NCI-H510A (cell line): ENCODE measurements at regions not wholly inside any gene's neighbourhood (a gene's known extent, or its start where the extent isn't known, plus 50 kb on each side); places are given as distances from the start of the nearest gene placed in this dataset.
"Not testable (repeated sequence)": the region's sequence is repeated elsewhere in the genome, so short reads cannot be mapped to it uniquely, and the experiment has no call there.

Experiments
- DNase-seq: peaks from one replicate; lab custom pipeline; 2025; lab: John Stamatoyannopoulos, UW

DNA sequence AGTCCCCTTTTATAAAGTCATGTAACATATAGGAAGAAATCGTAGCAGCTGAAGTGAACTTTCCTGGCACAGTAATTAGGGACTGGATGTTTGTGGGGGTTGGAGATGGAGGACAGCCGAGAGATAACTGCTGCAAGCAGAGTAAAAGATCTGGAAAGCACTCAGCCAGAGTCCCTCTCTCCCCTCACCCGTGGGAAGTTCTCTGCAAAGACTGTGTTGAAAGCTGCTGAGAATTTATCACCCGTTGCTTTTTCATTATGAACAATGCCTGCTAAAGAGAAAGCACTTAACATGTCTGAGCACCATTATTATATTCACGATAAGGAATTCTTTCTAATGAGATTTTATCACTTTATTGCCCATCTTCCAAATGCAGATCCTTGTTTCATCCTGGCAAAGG, 248.8 kb downstream of the SHOX2 start:
- DNase-seq, result no peak

DNA sequence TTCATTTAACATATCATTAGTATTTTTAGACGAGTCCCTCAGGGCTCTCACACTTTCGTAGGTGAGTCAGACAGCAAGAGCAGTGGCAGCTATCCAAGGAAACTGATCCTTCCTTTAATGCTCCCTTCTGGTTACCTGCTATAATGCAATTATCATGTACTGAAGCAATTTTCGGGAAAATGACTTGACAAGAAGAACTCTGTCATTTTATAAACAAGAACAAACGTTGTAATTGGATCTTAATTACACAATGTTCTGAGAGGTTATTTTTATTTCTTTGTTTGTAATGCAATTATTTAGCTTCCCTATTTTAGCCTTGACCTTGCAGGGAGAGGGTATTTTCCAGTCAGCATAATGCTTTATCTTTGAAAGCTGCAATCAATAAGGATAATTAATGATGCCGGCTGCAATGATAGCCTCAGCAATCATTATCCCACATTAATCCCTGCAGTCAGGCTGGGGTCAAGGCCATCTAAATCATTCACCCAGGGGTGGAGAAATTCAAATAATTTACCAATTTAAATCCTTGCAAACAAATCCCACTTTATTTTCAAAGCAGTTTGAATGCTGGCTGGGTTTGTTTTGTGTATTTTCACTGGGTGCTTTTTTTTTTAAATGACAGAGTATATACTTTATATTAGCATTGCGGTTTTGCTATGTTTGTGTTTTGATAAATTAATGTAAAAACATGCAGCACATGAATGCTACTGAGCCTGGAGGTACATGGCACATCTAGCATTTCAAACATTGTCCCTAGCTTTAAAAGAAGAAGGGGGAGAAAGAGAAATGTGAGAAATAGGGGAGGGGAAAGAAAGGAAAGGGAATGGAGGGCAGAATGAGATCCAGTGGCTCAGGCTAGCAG, 249.9 kb downstream of the SHOX2 start:
- no peak for DNase-seq

DNA sequence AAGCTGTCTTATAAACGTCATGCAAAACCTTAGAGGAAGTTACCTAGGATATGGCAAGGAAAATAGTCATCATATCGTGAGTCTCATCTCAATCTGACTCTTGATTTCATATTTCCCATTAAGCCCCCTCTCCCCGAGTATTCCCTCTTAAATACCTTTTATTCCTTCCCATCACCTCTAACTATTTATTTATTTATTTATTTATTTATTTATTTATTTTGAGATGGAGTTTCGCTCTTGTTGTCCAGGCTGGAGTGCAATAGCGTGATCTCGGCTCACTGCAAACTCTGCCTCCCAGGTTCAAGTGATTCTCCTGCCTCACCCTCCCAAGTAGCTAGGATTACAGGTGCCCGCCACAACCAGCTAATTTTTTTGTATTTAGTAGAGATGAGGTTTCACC, 260.4 kb downstream of the SHOX2 start:
- DNase-seq, result not testable (repeated sequence)

DNA sequence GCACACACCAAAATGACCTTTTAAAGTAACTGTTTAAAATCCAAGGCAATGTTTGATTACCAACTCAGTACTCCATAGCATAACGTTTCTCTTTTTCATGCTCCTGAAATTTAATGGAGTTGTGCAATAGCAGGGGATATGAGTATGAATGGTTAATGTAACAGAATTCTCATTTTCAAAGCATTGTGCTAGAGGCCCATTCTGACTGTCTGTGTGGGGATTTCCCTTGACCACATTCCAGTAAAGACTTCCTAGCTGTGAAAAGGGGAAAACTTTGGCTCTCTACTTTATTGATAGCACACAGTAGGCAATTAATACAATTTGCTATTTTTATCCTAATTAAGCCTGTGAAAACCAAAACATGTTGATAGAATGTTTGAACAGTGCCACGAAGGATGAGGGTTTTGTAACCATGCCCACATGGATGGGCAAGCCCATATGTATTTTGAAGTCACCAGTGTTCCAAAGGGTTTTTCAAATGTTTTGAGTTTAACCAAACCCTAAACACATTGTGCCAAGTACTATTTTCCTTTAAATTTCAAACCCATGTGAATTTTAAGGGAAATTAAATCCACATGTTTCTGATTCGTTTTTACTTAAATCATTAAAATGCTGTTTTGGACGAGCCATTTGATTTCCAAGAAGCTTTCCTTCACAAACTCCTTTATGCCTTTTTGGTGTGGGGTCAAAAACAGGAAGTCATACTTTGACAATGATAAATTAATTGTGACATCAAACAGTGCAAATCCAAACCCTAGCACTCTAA, 261.2 kb downstream of the SHOX2 start:
- DNase-seq, result no peak

DNA sequence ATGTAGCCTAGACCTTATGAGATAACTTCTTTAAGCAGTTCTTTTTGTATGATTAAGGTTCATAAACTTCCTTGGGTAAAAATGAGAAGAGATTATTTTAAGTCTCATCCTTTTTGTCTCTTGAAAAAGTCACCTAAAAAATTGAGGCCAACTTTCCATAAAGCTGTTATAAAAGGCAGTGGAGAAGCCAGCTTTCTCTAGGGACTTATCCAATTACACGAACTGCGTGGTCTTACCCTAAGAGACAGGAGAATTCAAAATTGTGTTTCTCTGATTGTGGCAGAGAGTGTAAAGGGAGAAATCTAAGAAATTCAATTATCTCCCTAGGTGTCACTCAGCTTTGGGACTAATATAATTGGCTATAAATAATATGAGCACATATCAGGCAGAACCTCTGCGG, 262.0 kb downstream of the SHOX2 start:
- no peak for DNase-seq

DNA sequence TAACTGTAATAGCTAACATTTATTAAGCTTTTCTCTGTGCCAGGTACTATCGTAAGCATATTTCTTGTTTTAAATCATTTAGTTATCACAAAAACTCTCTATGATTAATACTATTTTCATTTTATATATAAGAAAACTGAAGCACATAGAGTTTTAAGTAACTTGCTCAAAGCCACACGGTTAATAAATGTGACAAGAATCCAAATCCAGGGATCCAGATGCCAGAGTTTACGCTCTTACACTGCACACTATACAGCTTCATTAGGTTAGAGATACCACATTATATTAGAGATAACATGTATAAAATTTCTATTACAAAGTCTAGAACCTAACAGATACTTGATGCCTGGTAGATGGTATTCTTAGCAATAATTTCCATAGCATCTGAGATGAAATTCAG, 265.2 kb downstream of the SHOX2 start:
- DNase-seq, result no peak

DNA sequence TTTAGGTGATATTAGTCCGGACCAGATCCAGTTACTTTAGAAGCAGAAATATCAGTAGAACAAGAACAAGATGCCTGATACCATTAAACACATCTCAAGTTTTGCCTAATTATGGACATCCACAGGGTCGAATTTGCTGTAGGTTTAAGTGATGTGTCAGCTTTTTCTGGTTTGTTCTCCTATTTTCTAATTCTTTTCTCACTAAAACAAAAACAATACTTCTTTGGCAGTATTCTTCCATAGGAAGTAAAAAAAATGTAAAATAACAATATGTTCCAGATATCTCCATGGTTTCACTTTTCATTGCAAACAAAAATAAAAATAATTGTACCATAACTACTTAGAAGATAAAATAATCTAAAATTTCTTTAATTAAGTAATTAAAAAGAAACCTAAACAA, 265.7 kb downstream of the SHOX2 start:
- DNase-seq, result no peak

DNA sequence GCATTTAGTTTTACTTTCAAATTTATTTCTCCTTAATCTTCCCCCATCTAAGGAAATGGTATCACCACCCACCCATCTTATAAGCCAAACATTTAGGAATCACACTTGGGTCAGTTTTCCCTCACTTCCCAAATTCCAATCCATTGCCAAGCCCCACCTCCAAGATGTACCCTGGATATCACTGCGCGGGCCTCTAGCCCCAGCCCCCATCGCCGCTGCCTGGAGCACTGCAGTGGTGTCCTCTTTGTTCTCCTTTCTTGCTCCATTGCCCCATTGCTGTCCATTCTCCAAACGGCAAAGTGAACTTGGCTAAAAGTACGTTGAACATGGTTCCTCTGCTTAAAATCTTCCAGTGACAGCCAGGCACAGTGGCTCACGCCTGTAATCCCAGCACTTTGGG, 267.8 kb downstream of the SHOX2 start:
- no peak for DNase-seq

DNA sequence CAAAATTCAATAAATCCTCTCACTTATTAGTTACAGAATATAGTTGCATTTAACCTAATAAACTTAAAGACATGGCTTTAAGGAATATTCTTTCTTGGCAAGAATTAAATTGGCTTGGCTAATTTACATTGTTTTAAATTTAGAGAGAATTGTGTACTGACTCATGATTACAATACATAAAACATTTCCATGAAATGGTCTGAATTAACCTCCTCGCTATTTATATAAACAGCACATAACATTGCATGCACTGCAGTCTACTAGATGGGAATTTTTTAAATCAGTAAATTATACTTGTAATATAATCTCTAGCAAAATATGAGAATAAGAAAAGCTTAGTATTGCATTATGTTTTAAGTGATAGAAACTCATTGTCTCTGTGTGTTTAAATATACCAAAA, 268.9 kb downstream of the SHOX2 start:
- DNase-seq, result no peak

DNA sequence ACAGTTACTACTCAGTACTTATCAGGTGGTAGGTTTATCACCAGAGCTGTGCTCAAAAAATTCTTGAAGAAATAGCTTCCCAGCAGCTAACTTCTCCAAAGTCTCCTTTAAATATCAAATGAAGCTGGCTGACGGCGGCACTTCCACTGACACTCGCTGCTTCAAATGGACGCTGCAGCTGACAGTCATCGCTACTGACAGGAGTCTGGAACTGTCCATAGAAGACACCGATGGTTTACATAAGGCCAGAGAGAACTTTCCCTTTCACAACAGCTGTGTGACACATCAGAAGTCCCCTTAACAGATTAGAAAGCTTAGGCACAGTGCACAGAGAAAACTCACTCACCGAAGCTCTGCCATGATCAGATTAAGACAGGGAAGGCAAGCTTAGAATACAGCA, 270.2 kb downstream of the SHOX2 start:
- DNase-seq, result no peak

DNA sequence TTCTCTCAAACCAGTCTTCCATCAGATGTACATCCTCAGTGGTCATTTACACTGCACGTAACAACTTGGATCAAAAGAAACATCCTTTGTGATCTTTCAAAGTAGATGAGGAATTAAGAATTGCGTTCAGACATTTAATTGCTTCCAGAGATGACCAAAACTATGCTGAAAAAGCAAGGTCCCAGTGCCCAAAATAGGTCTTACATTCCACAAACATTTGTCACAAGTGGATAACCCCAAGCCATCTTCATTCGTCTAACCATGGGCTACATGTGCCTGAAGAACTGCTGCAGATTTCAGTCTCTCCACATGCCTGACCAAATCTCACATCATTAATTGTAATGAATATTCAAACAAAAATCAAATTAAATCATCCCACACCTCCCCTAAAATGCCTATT, 273.6 kb downstream of the SHOX2 start:
- no peak for DNase-seq

DNA sequence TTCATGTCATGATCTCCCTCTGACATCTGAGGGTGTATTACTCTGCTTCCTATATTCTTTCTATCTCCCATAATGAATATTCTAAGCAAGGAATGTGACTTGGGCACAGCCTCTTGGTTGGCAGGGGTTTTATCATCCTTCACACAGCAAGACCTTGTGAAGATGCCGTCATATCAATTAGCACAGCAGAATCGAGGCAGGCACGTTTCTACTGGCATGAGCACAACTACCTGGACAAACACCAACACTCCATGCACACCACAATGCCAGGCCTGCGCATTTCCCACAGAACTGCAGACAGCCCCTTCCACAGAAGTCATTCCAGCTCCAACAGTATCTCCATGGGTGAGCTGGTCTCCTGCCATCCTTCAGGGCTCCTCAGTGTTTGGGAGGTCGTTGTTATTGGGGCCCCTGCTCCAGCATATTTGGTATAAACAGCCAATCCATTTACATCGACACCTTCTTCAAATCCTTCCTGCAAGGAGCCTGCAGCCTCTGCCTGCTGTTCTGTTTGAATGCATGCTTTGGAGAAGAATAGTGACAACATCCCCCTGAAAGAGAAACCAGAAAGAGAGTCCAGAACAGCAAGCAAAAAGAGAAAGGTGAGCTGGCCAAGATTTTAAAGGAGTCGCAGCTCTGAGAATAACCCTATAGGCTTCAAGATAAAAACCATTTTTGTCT, 275.5 kb downstream of the SHOX2 start:
- DNase-seq, result no peak

DNA sequence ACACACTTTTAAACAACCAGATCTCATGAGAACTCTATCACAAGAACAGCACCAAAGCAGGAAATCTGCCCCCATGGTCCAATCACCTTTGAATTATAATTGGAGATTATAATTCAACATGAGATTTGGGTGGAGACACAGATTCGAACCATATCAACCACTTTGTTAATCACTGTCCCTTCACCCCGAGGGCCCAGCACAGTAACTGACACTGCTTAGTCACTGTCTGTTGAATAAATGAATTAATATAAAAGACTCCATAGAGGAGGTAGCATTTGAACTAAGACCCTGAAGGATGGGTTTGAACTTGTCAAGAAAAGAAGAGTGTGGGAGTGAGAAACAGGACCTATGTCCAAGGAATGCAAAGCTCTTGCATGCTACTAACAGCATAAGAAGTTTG, 276.4 kb downstream of the SHOX2 start:
- DNase-seq, result no peak

DNA sequence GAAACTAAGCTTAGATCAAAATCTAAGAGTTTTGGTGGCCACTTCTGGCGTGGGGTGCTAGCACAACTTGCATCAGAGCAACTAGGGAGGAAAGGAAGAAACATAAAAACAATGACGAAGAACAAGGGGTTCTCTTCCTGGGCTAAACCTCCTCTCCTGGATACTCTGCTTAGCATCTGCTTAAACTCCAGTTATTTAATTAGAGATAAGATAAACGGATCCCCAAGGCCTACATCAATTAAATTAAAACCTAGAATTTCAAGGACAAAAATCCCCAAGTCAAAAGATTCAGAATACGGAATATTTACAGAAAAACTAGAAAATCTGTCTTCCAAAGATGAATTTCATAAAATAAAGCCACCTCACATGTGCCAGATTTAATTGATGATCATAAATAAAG, 281.9 kb downstream of the SHOX2 start:
- DNase-seq, result no peak

DNA sequence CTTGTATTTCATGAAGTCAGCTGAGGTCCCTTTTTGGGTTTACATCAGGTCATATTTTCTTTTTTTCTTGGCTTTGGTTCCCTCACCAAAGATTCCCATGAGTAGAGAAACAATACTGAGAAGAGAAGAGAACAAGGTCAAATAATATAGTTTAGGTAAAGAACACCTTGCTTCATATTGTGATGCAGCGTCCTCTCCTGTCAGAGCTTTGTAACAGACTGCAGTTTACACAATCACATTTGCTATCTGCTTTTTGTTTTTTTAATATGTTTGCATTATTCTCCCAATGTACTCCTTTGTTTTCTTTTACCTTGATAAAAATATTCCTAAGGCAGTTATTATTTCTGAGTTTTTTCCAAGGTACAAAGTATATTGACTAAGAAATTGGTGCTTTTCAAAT, 283.2 kb downstream of the SHOX2 start:
- no peak for DNase-seq

DNA sequence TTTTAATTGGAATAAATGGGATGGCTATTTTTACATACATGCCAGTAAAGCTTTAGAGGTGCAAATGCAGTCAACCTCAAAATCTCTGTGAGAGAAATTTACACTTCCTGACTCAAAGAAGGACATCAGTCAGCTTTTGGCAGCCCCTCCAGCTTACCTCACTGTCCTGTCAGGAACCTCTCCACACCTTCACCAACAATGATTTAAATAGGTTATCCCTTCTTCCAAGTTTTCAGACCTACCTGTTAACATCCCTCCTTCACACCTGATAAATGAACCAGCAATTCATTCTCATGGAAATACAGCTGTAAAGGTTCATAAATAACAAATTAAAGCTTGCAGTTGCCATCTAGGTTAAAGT, 286.1 kb downstream of the SHOX2 start:
- no peak for DNase-seq

DNA sequence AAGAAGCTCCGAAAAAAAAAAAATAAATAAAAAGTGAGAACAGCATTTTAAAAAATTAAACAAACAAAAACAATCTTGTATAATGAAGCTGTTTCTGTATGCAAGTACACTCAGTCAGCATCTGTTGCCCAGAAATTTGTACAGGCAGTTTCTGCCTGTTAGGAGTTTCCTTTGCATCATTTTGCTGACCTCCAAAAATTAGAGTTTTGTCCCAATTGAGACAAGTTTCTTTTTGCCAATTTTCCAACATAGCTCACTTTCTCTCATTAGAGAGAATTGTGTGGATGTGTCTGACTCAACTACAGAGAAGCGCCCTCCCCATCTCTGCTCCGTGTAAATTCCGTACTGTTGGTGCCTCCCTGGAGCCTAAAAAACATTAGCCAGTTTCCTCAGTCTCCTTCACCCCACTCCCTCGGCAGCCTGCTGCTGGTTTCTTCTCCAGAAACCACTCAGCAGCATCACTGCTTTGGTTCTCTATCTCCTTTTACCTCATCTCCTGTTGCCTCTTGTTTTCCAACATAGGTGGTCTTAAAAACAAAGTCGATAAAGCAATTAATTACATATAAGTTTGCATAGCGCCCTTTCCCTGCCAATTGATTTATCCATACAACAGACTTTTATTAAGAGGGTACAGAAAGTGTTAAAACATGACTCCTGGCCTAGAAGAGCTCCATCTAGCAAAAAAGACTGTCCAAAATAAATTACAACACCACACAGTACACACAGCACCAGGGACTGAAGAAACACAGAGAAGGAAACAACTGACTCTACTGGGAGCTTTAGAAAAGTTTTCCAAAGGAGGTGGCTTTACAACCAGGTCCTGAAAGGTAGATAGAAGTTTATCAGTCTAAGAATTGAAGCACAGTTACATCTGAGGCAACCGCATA, 286.7 kb downstream of the SHOX2 start:
- no peak for DNase-seq

DNA sequence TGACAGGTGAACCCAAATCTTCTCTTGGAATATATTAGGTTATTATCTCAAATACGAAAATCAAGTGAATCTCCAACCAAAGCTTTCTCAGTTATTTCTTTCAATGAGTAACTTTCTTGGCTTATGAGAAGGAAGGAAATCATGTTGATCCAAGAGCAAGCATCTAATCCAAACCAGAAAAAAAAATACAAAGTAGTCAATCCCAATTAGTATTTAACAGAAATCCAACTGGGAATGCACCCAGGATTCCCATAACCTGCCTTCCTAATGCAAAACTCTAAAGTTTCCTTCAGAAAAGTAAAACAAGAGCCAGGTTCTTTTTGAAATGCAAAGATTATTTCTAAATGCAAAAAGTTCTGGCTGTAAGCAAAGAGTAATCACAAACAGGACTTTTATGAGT, 289.3 kb downstream of the SHOX2 start:
- DNase-seq, result no peak

DNA sequence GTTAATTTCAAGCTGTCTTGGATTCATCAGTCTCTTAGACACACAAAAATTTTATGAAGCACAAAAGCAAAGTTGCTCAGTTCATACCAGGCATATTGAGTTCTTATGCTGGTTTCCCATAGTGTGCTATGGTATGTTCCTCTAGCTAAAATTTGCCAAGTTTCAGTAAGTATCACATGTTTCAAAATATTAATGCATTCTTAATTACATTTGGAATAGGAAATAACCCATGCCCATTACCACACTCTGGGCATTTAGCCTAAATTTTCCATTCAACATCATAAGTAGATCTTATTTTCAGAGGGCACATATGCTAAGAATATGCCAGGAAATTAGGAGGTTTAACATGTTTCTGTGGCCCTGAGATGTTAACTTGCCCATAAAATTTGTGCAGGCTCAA, 289.9 kb downstream of the SHOX2 start:
- no peak for DNase-seq

DNA sequence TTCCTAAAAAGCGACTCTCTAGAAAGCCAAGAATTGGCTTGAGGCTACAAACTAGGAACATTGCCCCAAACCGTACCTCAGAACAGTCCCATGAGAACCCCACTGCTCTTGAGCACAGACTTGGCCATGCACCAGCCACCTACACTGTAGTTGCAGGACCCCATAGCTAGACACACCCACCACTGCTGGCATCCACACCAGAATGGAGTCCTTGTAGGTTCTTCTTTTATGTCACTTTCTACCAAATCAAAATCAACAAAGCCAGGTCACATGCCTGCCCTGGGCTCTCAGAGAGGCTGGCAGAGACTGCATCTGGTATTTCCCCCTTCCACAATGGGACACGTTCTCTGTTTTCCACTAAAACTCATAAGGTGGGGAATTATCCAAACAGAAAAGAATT, 290.5 kb downstream of the SHOX2 start:
- no peak for DNase-seq

DNA sequence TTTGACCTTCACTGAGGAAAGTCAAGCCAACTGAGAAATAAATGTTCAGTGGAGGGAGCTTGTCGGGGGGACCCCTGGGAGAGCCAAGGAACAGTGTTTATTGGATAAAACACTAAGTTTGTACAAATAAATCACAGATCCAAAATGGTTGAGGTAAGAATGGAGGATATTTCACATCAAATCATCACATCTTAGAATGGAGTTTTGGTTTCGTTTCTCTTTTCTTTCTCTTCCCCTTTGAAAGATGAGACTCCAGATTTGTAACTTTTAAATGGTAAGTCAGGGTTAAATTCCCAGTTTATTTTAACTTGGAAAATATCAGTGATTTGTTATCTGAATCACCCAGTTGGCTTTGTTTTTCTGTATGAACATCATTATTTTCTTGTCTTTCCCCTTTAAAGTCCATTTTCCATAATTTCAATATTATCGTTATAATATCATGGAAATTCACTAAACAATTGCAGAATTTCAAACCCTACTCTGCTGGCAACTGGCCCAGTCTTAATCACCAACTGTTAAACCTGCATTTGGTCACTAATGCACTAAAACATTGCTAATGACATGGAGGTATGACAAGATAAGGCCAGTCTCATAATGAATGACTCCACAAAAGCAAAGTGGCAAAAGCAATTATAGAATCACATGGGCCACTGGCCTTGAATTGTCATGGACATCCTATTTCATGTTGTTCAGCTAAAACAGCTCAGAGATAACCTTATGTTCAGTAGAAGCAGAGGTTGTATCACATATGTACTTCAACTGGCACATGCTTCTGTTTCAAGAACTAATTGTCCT, 295.1 kb downstream of the SHOX2 start:
- DNase-seq, result no peak
